ENCODE measurements at regions not wholly inside any gene's neighbourhood (a gene's known extent, or its start where the extent isn't known, plus 50 kb on each side); places are given as distances from the start of the nearest gene placed in this dataset.

- no peaks in the 10 kb centered on the region for H3K36me3 ChIP-seq
- H3K9me3 ChIP-seq: no peaks in the 10 kb centered on the region
- H3K4me3 ChIP-seq (ENCODE audit: low read depth, low read length): no peak overlapping the region
- no peak for TF ChIP-seq CTCF (IDR thresholded peaks at IDR 0.05; ENCODE audit: low read depth, low read length)
- no peaks in the 10 kb centered on the region for H3K4me1 ChIP-seq
- no peak for DNase-seq
- H3K27me3 ChIP-seq: no peaks in the 10 kb centered on the region
Measured at GRCh38 chr9:89808756-89809181, 204.0 kb downstream of the GADD45G start.

GRCh38 chr9:89810431-89810830 lies 205.6 kb downstream of the GADD45G start:
- peaks cover 6% of the 10 kb centered on the region for H3K4me1 ChIP-seq
- no peak for DNase-seq
- TF ChIP-seq CTCF (IDR thresholded peaks at IDR 0.05; ENCODE audit: low read depth, low read length): no peak
- no peaks in the 10 kb centered on the region for H3K27me3 ChIP-seq
- no peak overlapping the region for H3K4me3 ChIP-seq (ENCODE audit: low read depth, low read length)
- H3K36me3 ChIP-seq: no peaks in the 10 kb centered on the region
- H3K9me3 ChIP-seq: no peaks in the 10 kb centered on the region

- Histone ChIP-seq H3K9me3 (no peaks in the 10 kb centered on the region), H3K36me3 (no peaks in the 10 kb centered on the region), H3K4me3 (ENCODE audit: low read depth, low read length) (no peak overlapping the region), H3K27me3 (no peaks in the 10 kb centered on the region), H3K4me1 (peaks cover 6% of the 10 kb centered on the region)
- no peak for DNase-seq
- TF ChIP-seq CTCF (IDR thresholded peaks at IDR 0.05; ENCODE audit: low read depth, low read length): no peak
Measured at GRCh38 chr9:89811356-89811755, 206.5 kb downstream of the GADD45G start.

GRCh38 chr9:89811886-89812450 lies 207.2 kb downstream of the GADD45G start:
- DNase-seq: no peak
- Histone ChIP-seq H3K4me3 (ENCODE audit: low read depth, low read length) (no peak overlapping the region), H3K36me3 (no peaks in the 10 kb centered on the region), H3K4me1 (peaks cover 11% of the 10 kb centered on the region), H3K27me3 (no peaks in the 10 kb centered on the region), H3K9me3 (no peaks in the 10 kb centered on the region)
- no peak for TF ChIP-seq CTCF (IDR thresholded peaks at IDR 0.05; ENCODE audit: low read depth, low read length)

GRCh38 chr9:89812556-89813181 lies 207.9 kb downstream of the GADD45G start:
- DNase-seq: no peak
- H3K4me3 ChIP-seq (ENCODE audit: low read depth, low read length): no peak overlapping the region
- no peaks in the 10 kb centered on the region for H3K9me3 ChIP-seq
- no peaks in the 10 kb centered on the region for H3K27me3 ChIP-seq
- peaks cover 14% of the 10 kb centered on the region for H3K4me1 ChIP-seq
- TF ChIP-seq CTCF (IDR thresholded peaks at IDR 0.05; ENCODE audit: low read depth, low read length): no peak
- H3K36me3 ChIP-seq: no peaks in the 10 kb centered on the region

GRCh38 chr9:89813482-89813881 lies 208.7 kb downstream of the GADD45G start:
- Histone ChIP-seq H3K36me3 (no peaks in the 10 kb centered on the region), H3K4me3 (ENCODE audit: low read depth, low read length) (no peak overlapping the region), H3K27me3 (no peaks in the 10 kb centered on the region), H3K9me3 (no peaks in the 10 kb centered on the region), H3K4me1 (peaks cover 18% of the 10 kb centered on the region)
- no peak for TF ChIP-seq CTCF (IDR thresholded peaks at IDR 0.05; ENCODE audit: low read depth, low read length)
- DNase-seq: no peak
